ENCODE measurements at regions not wholly inside any gene's neighbourhood (a gene's known extent, or its start where the extent isn't known, plus 50 kb on each side); places are given as distances from the start of the nearest gene placed in this dataset.

DNA sequence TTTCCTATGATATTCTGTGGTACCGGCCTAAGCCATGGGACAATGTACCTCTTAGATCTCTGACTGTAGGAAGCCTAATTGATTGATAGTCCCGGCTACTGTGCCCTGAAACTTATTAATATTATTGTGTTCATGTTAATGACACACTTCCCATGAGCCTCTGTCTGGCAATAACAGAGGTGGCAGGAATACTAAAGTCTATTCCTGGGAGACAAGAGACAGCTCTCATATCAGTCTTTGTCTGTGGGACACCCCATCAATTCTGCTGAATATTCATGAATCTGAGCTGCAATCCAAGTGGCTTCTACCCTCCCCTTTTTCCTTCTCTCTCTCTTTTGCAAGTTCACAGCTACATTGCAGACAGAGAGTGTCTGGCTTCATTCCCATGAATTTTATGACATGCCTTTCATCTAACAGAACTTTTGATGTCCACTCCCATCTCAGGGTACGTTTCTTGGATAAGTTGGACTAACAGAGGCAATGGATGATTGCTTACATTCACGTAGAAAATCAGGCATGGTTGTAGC is 907.5 kb downstream of the ZPLD1 start:
- TF ChIP-seq, protein P1, sequence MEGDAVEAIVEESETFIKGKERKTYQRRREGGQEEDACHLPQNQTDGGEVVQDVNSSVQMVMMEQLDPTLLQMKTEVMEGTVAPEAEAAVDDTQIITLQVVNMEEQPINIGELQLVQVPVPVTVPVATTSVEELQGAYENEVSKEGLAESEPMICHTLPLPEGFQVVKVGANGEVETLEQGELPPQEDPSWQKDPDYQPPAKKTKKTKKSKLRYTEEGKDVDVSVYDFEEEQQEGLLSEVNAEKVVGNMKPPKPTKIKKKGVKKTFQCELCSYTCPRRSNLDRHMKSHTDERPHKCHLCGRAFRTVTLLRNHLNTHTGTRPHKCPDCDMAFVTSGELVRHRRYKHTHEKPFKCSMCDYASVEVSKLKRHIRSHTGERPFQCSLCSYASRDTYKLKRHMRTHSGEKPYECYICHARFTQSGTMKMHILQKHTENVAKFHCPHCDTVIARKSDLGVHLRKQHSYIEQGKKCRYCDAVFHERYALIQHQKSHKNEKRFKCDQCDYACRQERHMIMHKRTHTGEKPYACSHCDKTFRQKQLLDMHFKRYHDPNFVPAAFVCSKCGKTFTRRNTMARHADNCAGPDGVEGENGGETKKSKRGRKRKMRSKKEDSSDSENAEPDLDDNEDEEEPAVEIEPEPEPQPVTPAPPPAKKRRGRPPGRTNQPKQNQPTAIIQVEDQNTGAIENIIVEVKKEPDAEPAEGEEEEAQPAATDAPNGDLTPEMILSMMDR (IDR thresholded peaks at IDR 0.05) = no peak
- TF ChIP-seq POLR2A (IDR thresholded peaks at IDR 0.05) = no peak
- TF ChIP-seq EP300 (IDR thresholded peaks at IDR 0.05) = no peak

Data from sigmoid colon (tissue), 4 donors.